ENCODE measurements at regions not wholly inside any gene's neighbourhood (a gene's known extent, or its start where the extent isn't known, plus 50 kb on each side); places are given as distances from the start of the nearest gene placed in this dataset.

DNA sequence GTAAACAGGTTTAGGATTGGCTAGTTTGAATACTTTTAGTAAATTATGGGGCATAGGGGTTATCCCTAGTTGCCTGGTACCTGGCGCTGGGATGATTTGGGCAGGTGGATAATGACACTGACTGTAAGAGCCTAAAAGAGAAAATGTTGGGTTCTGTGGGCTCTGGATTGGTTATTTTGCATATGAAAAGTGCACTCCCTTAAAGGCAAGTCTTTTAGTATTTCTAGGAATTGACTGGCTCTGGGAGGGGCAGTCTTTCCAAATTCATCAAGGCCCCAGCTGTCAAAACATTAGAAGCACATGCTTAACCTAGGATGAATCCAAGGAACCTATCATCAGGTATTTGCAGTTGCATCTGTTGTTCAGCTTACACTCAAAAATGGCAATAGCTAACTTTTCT, 454.6 kb upstream of the SORCS1 start:
- Mint-ChIP-seq H3K4me1 (no peaks in the 10 kb centered on the region), H3K27me3 (no peaks in the 10 kb centered on the region), H3K4me3 (no peak overlapping the region), H3K27ac (no peak overlapping the region), H3K9me3 (ENCODE audit: insufficient read depth) (no peaks in the 10 kb centered on the region)
- WGBS (ENCODE audit: insufficient coverage) = 89% methylated on average over 1 of the region's 1 CpG
- no peak overlapping the region for H2AFZ ChIP-seq (ENCODE audit: insufficient read depth, low read depth, low read length, poor library complexity, severe bottlenecking)
- H3K4me1 ChIP-seq (ENCODE audit: control insufficient read depth in 2 of 2, insufficient read depth in 2 of 2, low read length in 2 of 2) = no peaks in the 10 kb centered on the region
- H4K20me1 ChIP-seq (ENCODE audit: control insufficient read depth, insufficient read depth, low read length, poor library complexity, severe bottlenecking) = no peaks in the 10 kb centered on the region
- ChIA-PET CTCF (no interaction called here), POLR2A (no interaction called here)
- H3K4me2 ChIP-seq (replicated peaks; ENCODE audit: low read depth, low read length, poor library complexity, severe bottlenecking) = no peak overlapping the region
- no peaks in the 10 kb centered on the region for H3K9me3 ChIP-seq (ENCODE audit: control extremely low read depth in 1 of 3, control insufficient read depth in 2 of 3, insufficient read depth in 1 of 3, low read length in 2 of 3)
- H3K27me3 ChIP-seq (replicated peaks in 1 of 4; ENCODE audit: control extremely low read depth in 1 of 4, control insufficient read depth in 3 of 4, insufficient read depth in 4 of 4, low read length in 3 of 4) = no peaks in the 10 kb centered on the region
- intact Hi-C loops (cut with micrococcal nuclease) = no loop called here
- no peak for TF ChIP-seq EZH2 (IDR thresholded peaks at IDR 0.05; ENCODE audit: borderline replicate concordance, insufficient read depth, low read depth, low read length, poor library complexity, severe bottlenecking)
- TF ChIP-seq, protein P1, sequence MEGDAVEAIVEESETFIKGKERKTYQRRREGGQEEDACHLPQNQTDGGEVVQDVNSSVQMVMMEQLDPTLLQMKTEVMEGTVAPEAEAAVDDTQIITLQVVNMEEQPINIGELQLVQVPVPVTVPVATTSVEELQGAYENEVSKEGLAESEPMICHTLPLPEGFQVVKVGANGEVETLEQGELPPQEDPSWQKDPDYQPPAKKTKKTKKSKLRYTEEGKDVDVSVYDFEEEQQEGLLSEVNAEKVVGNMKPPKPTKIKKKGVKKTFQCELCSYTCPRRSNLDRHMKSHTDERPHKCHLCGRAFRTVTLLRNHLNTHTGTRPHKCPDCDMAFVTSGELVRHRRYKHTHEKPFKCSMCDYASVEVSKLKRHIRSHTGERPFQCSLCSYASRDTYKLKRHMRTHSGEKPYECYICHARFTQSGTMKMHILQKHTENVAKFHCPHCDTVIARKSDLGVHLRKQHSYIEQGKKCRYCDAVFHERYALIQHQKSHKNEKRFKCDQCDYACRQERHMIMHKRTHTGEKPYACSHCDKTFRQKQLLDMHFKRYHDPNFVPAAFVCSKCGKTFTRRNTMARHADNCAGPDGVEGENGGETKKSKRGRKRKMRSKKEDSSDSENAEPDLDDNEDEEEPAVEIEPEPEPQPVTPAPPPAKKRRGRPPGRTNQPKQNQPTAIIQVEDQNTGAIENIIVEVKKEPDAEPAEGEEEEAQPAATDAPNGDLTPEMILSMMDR (IDR thresholded peaks at IDR 0.05) = no peak
- H3K9ac ChIP-seq (ENCODE audit: low read length) = no peak overlapping the region
- no peak for DNase-seq
- no peak overlapping the region for H3K4me3 ChIP-seq (ENCODE audit: control extremely low read depth in 1 of 5, extremely low read depth in 1 of 5, insufficient read depth in 1 of 5, low read depth in 2 of 5, low read length in 4 of 5)
- no peak for ATAC-seq (ENCODE audit: low read depth)
- no peak overlapping the region for H3K27ac ChIP-seq (ENCODE audit: low read length in 2 of 2)
- no peaks in the 10 kb centered on the region for H3K79me2 ChIP-seq (ENCODE audit: control insufficient read depth, insufficient read depth, low read length)
- H3K36me3 ChIP-seq (replicated peaks in 1 of 2; ENCODE audit: control extremely low read depth in 1 of 2, control insufficient read depth in 1 of 2, extremely low read depth in 1 of 2, insufficient read depth in 2 of 2, low read length in 1 of 2) = no peaks in the 10 kb centered on the region

DNA sequence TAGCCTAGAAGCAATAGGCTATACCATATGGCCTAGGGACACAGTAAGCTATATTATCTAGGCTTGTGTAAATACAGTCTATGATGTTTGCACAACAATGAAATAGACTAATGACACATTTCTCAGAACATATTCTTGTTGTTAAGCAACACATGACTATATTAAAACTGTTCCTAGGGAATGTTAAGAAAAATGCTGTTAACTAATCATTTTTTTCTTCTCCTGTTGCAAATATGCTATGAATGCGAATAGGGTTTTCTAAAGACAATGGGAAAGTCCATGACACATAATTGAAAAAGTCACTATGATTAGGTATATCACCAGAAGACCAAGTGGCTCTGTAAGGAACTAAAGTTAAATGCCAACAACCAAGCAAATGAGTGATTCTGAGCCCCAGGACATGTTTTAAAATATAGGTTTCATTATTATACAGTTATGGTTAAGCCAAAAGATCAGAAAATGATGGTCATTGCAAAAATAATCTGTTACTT, 454.0 kb upstream of the SORCS1 start:
- ChIA-PET CTCF (no interaction called here), POLR2A (no interaction called here)
- no peak for DNase-seq
- H3K79me2 ChIP-seq (ENCODE audit: control insufficient read depth, insufficient read depth, low read length) = no peaks in the 10 kb centered on the region
- no peak overlapping the region for H3K4me2 ChIP-seq (replicated peaks; ENCODE audit: low read depth, low read length, poor library complexity, severe bottlenecking)
- no peaks in the 10 kb centered on the region for H4K20me1 ChIP-seq (ENCODE audit: control insufficient read depth, insufficient read depth, low read length, poor library complexity, severe bottlenecking)
- TF ChIP-seq EZH2 (IDR thresholded peaks at IDR 0.05; ENCODE audit: borderline replicate concordance, insufficient read depth, low read depth, low read length, poor library complexity, severe bottlenecking) = no peak
- TF ChIP-seq, protein P1 (IDR thresholded peaks at IDR 0.05) = no peak
- no peak overlapping the region for H3K27ac Mint-ChIP-seq
- no peaks in the 10 kb centered on the region for H3K27me3 ChIP-seq (replicated peaks in 1 of 4; ENCODE audit: control extremely low read depth in 1 of 4, control insufficient read depth in 3 of 4, insufficient read depth in 4 of 4, low read length in 3 of 4)
- no peak overlapping the region for H3K4me3 Mint-ChIP-seq
- H3K4me1 ChIP-seq (ENCODE audit: control insufficient read depth in 2 of 2, insufficient read depth in 2 of 2, low read length in 2 of 2) = no peaks in the 10 kb centered on the region
- intact Hi-C loops (cut with micrococcal nuclease) = no loop called here
- H3K27me3 Mint-ChIP-seq = no peaks in the 10 kb centered on the region
- no peak overlapping the region for H3K4me3 ChIP-seq (ENCODE audit: control extremely low read depth in 1 of 5, extremely low read depth in 1 of 5, insufficient read depth in 1 of 5, low read depth in 2 of 5, low read length in 4 of 5)
- H3K4me1 Mint-ChIP-seq = no peaks in the 10 kb centered on the region
- WGBS (ENCODE audit: insufficient coverage) = no CpG with 5 or more reads among the region's 1 CpG
- H3K36me3 ChIP-seq (replicated peaks in 1 of 2; ENCODE audit: control extremely low read depth in 1 of 2, control insufficient read depth in 1 of 2, extremely low read depth in 1 of 2, insufficient read depth in 2 of 2, low read length in 1 of 2) = no peaks in the 10 kb centered on the region
- no peak for ATAC-seq (ENCODE audit: low read depth)
- H3K9me3 ChIP-seq (ENCODE audit: control extremely low read depth in 1 of 3, control insufficient read depth in 2 of 3, insufficient read depth in 1 of 3, low read length in 2 of 3) = no peaks in the 10 kb centered on the region
- H3K9me3 Mint-ChIP-seq (ENCODE audit: insufficient read depth) = no peaks in the 10 kb centered on the region
- no peak overlapping the region for H3K27ac ChIP-seq (ENCODE audit: low read length in 2 of 2)
- H2AFZ ChIP-seq (ENCODE audit: insufficient read depth, low read depth, low read length, poor library complexity, severe bottlenecking) = no peak overlapping the region
- H3K9ac ChIP-seq (ENCODE audit: low read length) = no peak overlapping the region

All from B cell (primary cell).